AG04449 (cell line): ENCODE measurements at regions not wholly inside any gene's neighbourhood (a gene's known extent, or its start where the extent isn't known, plus 50 kb on each side); places are given as distances from the start of the nearest gene placed in this dataset.

ENCODE experiments used
- CTCF ChIA-PET: fragments of 350-600 bp; formaldehyde crosslinking; extraction: SDS; loops from one replicate; lab custom pipeline; 2021; ENCODE audit warnings: antibody characterized with exemption; lab: Yijun Ruan, JAX
- POLR2A ChIA-PET: fragments of 400-600, 350-600 bp; formaldehyde crosslinking; extraction: SDS; loops from one replicate; lab custom pipeline; 2020; ENCODE audit warnings: antibody characterized with exemption, inconsistent platforms; lab: Yijun Ruan, JAX
- DNase-seq: peaks from one replicate; pipeline ENCODE4 v3.0.0-alpha.2; 2010; ENCODE audit warnings: low read depth, low spot score
- H3K4me3 ChIP-seq: 2 replicates; pipeline ENCODE4 v1.5.1; 2011; ENCODE audit warnings: low read depth, mild to moderate bottlenecking, control low read depth, low read length
- TF ChIP-seq, protein P1 (sequence below): IDR thresholded peaks from one replicate; pipeline ENCODE4 v1.5.1; 2011; ENCODE audit warnings: mild to moderate bottlenecking, moderate library complexity, low read length, control low read depth, inconsistent platforms; ENCODE audit not compliant: insufficient read depth; ENCODE audit errors: missing control alignments

DNA sequence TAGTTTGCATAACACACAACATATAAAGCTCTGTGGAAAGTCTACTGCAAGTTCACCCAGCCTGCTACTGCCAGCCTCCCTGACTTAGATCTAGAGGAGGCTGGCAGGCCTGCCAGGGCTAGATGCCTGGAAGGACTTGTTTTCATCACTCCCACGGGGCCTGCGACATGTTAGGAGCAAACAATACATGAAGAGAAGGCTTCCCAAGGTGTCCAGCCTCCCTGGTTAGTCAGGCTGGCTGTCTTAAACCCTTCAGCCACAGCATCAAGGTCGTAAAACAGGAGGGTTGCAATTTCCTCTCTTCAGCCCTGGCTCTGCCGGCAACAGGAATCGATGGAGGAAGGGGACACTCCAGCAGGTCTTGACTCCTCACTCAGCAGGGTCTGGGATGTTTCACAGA lies 104.5 kb downstream of the NGF start:
- CTCF ChIA-PET, result interaction anchor here (1.3 to 1.4 kb wide), 4 partner anchors 30 to 96 kb away, joined by 3 to 4 read pairs (median 4); no protein-coding TSS in a partner anchor
- TF ChIP-seq, protein P1, sequence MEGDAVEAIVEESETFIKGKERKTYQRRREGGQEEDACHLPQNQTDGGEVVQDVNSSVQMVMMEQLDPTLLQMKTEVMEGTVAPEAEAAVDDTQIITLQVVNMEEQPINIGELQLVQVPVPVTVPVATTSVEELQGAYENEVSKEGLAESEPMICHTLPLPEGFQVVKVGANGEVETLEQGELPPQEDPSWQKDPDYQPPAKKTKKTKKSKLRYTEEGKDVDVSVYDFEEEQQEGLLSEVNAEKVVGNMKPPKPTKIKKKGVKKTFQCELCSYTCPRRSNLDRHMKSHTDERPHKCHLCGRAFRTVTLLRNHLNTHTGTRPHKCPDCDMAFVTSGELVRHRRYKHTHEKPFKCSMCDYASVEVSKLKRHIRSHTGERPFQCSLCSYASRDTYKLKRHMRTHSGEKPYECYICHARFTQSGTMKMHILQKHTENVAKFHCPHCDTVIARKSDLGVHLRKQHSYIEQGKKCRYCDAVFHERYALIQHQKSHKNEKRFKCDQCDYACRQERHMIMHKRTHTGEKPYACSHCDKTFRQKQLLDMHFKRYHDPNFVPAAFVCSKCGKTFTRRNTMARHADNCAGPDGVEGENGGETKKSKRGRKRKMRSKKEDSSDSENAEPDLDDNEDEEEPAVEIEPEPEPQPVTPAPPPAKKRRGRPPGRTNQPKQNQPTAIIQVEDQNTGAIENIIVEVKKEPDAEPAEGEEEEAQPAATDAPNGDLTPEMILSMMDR, result no peak
- POLR2A ChIA-PET, result no interaction called here
- no peak for DNase-seq
- no peak overlapping the region for H3K4me3 ChIP-seq

DNA sequence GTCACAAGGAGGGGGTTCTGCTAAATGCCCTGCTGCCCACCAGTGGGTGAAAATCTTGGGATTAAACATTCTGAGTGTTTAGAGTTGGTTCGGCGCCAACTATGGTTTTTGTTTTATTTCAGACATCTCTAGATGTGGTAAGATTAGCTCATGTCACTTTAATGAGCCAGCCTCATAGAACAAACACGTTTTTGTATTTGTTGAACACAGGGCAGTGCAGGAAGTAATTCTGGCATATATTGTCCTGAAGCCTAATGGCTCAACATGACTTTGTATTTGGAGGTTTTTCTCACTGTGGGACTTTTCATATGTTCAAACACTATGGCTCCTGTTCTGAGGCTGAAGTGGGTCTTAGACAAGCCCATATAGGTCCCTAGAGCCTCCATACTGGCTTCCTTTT lies 107.8 kb downstream of the NGF start:
- CTCF ChIA-PET, result interaction anchor here (0.9 to 4.5 kb wide), 3 partner anchors 12 to 92 kb away, joined by 3 to 18 read pairs (median 4); no protein-coding TSS in a partner anchor
- TF ChIP-seq, protein P1, result no peak
- no peak overlapping the region for H3K4me3 ChIP-seq
- no peak for DNase-seq
- POLR2A ChIA-PET, result no interaction called here

DNA sequence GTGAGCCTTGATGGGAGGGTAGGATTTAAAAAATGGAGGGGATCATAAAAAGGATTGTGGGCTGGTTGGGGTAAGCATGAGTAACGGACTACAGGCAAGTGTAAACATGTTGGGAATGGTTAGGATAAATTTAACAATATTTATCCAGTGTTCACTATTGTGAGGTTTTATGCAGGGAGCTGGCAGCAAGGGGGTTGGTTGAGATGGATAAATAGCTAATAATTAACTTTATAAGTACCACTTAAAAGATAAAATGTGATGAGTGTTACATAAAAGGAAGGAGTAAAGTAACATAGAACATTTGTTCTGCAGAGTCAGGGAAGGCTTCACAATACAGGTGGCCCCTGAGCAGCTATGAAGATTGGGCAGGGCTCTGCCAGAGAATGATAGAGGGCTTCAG lies 109.0 kb downstream of the NGF start:
- DNase-seq, result no peak
- TF ChIP-seq, protein P1, result no peak
- CTCF ChIA-PET, result interaction anchor here (1.1 to 4.5 kb wide), 4 partner anchors 11 to 90 kb away, joined by 3 to 20 read pairs (median 12); no protein-coding TSS in a partner anchor
- POLR2A ChIA-PET, result no interaction called here
- no peak overlapping the region for H3K4me3 ChIP-seq

DNA sequence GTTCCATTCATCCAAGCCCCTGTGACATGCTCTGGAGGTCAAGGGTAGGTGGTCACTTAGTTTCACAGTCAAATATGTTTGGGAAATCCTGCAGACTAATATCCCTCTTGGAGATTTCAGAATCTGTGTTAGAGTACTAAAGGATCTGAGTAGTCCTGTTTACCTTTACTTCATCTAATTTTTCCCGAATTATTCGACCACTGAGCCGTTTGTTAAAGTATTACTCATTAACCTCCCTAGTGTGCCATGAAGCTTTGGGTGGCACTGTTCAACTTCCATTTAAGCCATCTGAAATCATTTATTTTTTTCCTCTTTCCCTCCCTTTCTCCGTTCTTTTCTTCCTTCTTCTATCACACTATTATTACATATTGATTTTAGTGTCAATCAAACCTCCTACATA lies 109.9 kb downstream of the NGF start:
- POLR2A ChIA-PET, result interaction anchor here (1.0 to 1.4 kb wide), 3 partner anchors 11 to 86 kb away, joined by 5 to 7 read pairs (median 5); no protein-coding TSS in a partner anchor
- TF ChIP-seq, protein P1, result no peak
- CTCF ChIA-PET, result interaction anchor here (1.0 to 4.5 kb wide), 6 partner anchors 11 to 368 kb away, joined by 3 to 20 read pairs (median 5); no protein-coding TSS in a partner anchor
- no peak overlapping the region; the same call in 1 of the 2 replicates for H3K4me3 ChIP-seq
- DNase-seq, result no peak

DNA sequence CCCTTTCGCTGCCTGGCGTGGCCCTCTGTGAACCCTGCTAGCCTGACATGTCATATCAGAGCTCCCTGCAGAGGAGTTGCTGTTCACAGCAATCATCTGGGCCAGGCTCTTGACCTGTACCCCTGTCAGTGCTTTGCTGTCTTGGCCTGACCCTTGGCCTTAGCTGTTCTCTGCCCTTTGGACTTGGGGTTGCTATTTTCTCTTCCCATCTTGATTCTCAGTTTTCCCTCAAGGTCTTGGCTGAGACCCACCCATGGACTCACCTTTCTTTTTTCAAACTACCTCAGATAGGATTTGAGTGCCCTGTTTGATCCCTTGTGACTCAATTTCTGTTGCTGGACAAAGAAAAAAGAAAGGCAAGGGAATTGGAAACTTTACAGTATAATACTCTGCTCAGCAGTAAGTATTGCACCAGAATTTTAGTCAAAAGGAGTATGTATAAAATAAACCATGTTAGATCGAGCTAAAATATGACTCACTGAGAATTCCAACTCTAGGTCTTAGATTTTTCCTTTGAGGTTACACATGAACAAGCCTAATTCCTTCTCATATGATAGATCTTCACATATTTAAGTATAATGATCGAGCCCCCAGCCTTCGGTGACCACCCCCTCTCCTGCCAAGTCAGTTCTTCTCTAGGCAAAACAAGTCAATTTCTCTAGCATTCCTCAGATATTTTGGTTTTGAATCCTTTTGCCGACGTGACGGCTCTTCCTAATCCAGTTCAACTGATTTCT lies 110.5 kb downstream of the NGF start:
- POLR2A ChIA-PET, result interaction anchor here (0.5 to 1.4 kb wide), 7 partner anchors 12 to 87 kb away, joined by 3 to 7 read pairs (median 5); no protein-coding TSS in a partner anchor

More for the DNA sequence above, 110.5 kb downstream of the NGF start:
- CTCF ChIA-PET, result interaction anchor here (0.7 to 4.5 kb wide), 9 partner anchors 12 to 368 kb away, joined by 3 to 20 read pairs (median 4); no protein-coding TSS in a partner anchor
- TF ChIP-seq, protein P1, result no peak
- peak; percentile 84 for DNase-seq
- H3K4me3 ChIP-seq, result no peak overlapping the region; the same call in 1 of the 2 replicates
